OCI-LY7 (cell line): ENCODE measurements at regions not wholly inside any gene's neighbourhood (a gene's known extent, or its start where the extent isn't known, plus 50 kb on each side); places are given as distances from the start of the nearest gene placed in this dataset.

Experiments used
- BruUV-seq: library from RNA; stranded (reverse); fragments of 400-500 nt; replicated peaks from 2 replicates; lab custom pipeline; 2021; lab: Mats Ljungman, UMichigan
- CTCF ChIA-PET: fragments of 300-600 bp; sonication (Branson Sonifier 250); formaldehyde crosslinking; loops from one replicate; lab custom pipeline; 2022; ENCODE audit warnings: antibody characterized with exemption; ENCODE audit not compliant: unreplicated experiment; lab: Charles Lee
- POLR2A ChIA-PET: fragments of 300-600 bp; sonication (Branson Sonifier 250); formaldehyde crosslinking; loops from one replicate; lab custom pipeline; 2022; ENCODE audit warnings: antibody characterized with exemption; lab: Charles Lee
- DNase-seq: peaks from one replicate; pipeline ENCODE4 v3.0.0-alpha.2; 2015; ENCODE audit warnings: low spot score
- H2AFZ ChIP-seq: fragments of 200-600 bp; sonication (generic), shearing (Covaris generic); 2 replicates; pipeline ENCODE4 v1.6.1; 2014; ENCODE audit warnings: mild to moderate bottlenecking, antibody characterized with exemption, low read length, moderate library complexity
- H3K27ac ChIP-seq: fragments of 200-600 bp; sonication (generic); 2 replicates; pipeline ENCODE4 v1.5.1; 2014; ENCODE audit warnings: mixed run types, low read depth, mild to moderate bottlenecking, moderate library complexity, low read length, inconsistent platforms; ENCODE audit not compliant: poor library complexity, severe bottlenecking
- H3K36me3 ChIP-seq: fragments of 200-600 bp; sonication (generic); 2 replicates; pipeline ENCODE4 v1.6.1; 2014; ENCODE audit warnings: mild to moderate bottlenecking, antibody characterized with exemption, low read length, moderate library complexity, mixed read lengths; ENCODE audit not compliant: insufficient read depth
- H3K4me1 ChIP-seq: fragments of 200-600 bp; sonication (generic); 2 replicates; pipeline ENCODE4 v1.5.1; 2014; ENCODE audit warnings: mild to moderate bottlenecking, low read length; ENCODE audit not compliant: insufficient read depth, poor library complexity, severe bottlenecking
- H3K4me2 ChIP-seq: fragments of 200-600 bp; sonication (generic); 2 replicates; pipeline ENCODE4 v1.6.1; 2014; ENCODE audit warnings: mild to moderate bottlenecking, low read length
- H3K4me3 ChIP-seq: fragments of 200-600 bp; sonication (generic); 2 replicates; pipeline ENCODE4 v1.5.1; 2014; ENCODE audit warnings: mild to moderate bottlenecking, low read depth, low read length; ENCODE audit not compliant: poor library complexity, severe bottlenecking
- H3K79me2 ChIP-seq: fragments of 200-600 bp; sonication (generic); 2 replicates; pipeline ENCODE4 v1.6.1; 2016; ENCODE audit warnings: low read depth, mild to moderate bottlenecking, low read length, moderate library complexity, mixed read lengths; ENCODE audit not compliant: insufficient read depth
- H3K9me2 ChIP-seq: fragments of 200-600 bp; sonication (generic); 2 replicates; pipeline ENCODE4 v1.6.1; 2016; ENCODE audit warnings: mild to moderate bottlenecking, low read length, mixed read lengths; ENCODE audit not compliant: insufficient read depth
- H3K9me3 ChIP-seq: fragments of 200-600 bp; sonication (generic); 2 replicates; pipeline ENCODE4 v1.6.1; 2014; ENCODE audit warnings: mild to moderate bottlenecking, mixed run types, low read length, mixed read lengths
- H4K20me1 ChIP-seq: fragments of 200-600 bp; sonication (generic); 2 replicates; pipeline ENCODE4 v1.6.1; 2014; ENCODE audit warnings: mild to moderate bottlenecking, antibody characterized with exemption, low read length, moderate library complexity, mixed read lengths; ENCODE audit not compliant: insufficient read depth
- EZH2phosphoT487 ChIP-seq: fragments of 200-600 bp; sonication (generic); IDR thresholded peaks from 2 replicates; pipeline ENCODE4 v1.6.1; 2018; ENCODE audit warnings: low read depth, borderline replicate concordance, mild to moderate bottlenecking, mixed run types, antibody characterized with exemption, low read length, moderate library complexity, mixed read lengths
- intact Hi-C: fragments of 100-400 bp; cut with micrococcal nuclease; formaldehyde crosslinking; loops from one replicate; pipeline ENCODE4 v1.10.0; 2022; ENCODE audit not compliant: unreplicated experiment
- TF ChIP-seq, protein P1 (sequence below): fragments of 200-600 bp; sonication (generic); conservative IDR thresholded peaks from 2 replicates; pipeline ENCODE4 v1.5.1; 2014; ENCODE audit warnings: mild to moderate bottlenecking, antibody characterized with exemption, low read length, moderate library complexity, mixed read lengths

DNA sequence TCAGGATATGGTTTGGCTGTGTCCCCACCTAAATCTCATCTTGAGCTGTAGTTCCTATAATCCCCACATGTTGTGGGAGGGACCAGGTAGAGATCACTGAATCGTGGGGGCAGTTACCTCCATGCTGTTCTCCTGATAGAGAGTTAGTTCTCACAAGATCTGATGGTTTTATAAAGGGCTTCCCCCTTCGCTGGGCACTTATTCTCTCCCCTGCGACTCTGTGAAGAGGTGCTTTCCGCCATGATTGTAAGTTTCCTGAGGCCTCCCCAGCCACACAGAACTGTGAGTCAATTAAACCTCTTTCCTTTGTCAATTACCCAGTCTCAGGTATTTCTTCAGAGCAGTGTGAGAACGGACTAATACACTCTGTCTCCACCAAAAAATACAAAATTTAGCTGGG lies 291.9 kb downstream of the BCOR start:
- H3K9me3 ChIP-seq, result no peaks in the 10 kb centered on the region
- H3K79me2 ChIP-seq, result no peaks in the 10 kb centered on the region
- no peak overlapping the region for H3K4me3 ChIP-seq
- no peak for DNase-seq
- no peak overlapping the region for H3K4me2 ChIP-seq
- no peaks in the 10 kb centered on the region for H4K20me1 ChIP-seq
- ChIA-PET CTCF (no interaction called here), POLR2A (no interaction called here)
- TF ChIP-seq, protein P1, sequence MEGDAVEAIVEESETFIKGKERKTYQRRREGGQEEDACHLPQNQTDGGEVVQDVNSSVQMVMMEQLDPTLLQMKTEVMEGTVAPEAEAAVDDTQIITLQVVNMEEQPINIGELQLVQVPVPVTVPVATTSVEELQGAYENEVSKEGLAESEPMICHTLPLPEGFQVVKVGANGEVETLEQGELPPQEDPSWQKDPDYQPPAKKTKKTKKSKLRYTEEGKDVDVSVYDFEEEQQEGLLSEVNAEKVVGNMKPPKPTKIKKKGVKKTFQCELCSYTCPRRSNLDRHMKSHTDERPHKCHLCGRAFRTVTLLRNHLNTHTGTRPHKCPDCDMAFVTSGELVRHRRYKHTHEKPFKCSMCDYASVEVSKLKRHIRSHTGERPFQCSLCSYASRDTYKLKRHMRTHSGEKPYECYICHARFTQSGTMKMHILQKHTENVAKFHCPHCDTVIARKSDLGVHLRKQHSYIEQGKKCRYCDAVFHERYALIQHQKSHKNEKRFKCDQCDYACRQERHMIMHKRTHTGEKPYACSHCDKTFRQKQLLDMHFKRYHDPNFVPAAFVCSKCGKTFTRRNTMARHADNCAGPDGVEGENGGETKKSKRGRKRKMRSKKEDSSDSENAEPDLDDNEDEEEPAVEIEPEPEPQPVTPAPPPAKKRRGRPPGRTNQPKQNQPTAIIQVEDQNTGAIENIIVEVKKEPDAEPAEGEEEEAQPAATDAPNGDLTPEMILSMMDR, result no peak
- TF ChIP-seq EZH2phosphoT487, result no peak
- no peaks in the 10 kb centered on the region for H3K9me2 ChIP-seq
- H3K4me1 ChIP-seq, result no peaks in the 10 kb centered on the region
- no peak overlapping the region for H2AFZ ChIP-seq
- BruUV-seq, result no TSS peak
- H3K27ac ChIP-seq, result no peak overlapping the region
- intact Hi-C loops, result no loop called here
- H3K36me3 ChIP-seq, result no peaks in the 10 kb centered on the region

DNA sequence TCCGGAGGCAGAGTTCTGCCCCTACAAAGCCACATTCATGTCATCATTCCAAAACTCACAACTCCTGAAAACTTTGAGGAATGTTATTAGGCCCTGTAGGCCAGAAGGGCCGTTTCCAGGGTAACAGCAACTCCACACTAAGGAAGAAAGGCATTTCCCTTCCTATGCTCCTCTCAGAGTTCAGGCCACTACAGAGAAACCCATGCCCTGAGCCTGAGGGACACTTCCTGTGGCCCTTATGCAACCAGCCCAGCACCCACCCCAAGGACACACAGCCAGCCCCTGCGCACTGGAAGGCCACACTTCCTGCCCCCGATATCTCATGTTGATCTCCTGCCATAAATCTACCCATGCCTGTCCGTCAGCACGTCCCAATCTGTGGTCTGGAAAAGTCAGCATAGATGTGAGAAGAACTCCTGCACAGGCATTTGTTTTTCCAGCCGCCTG lies 289.3 kb downstream of the BCOR start:
- CTCF ChIA-PET, result no interaction called here
- H3K79me2 ChIP-seq, result no peaks in the 10 kb centered on the region
- no peaks in the 10 kb centered on the region for H3K4me1 ChIP-seq
- no peaks in the 10 kb centered on the region for H3K9me2 ChIP-seq
- no peak for TF ChIP-seq EZH2phosphoT487
- TF ChIP-seq, protein P1, result no peak
- no peak for DNase-seq
- H3K9me3 ChIP-seq, result no peaks in the 10 kb centered on the region
- intact Hi-C loops, result no loop called here
- no peaks in the 10 kb centered on the region for H4K20me1 ChIP-seq
- POLR2A ChIA-PET, result no interaction called here
- H3K4me3 ChIP-seq, result no peak overlapping the region
- H2AFZ ChIP-seq, result no peak overlapping the region
- H3K4me2 ChIP-seq, result no peak overlapping the region
- H3K36me3 ChIP-seq, result no peaks in the 10 kb centered on the region
- no TSS peak for BruUV-seq
- no peak overlapping the region for H3K27ac ChIP-seq

DNA sequence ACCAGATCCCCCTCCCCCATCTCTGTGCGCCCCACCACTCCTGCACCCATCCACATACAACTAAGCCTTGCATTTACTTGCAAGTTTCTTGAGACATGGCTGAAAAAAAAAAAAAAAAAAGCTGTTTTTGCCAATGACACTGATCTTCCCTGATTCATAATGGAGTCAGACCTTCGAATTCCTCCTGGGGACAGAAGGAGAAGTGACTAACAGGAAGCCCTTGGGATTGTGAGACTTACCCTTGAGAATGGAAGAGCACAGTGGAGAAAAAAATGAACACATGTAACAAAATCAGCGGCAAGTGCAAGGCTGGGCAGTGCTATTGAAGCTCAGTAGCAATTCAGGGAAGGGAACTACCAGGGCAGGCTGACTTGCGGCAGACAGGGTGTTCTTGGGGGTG lies 288.4 kb downstream of the BCOR start:
- no peak for DNase-seq
- Histone ChIP-seq H3K9me2 (no peaks in the 10 kb centered on the region), H3K36me3 (no peaks in the 10 kb centered on the region), H3K4me3 (no peak overlapping the region), H2AFZ (no peak overlapping the region), H3K4me2 (no peak overlapping the region), H4K20me1 (no peaks in the 10 kb centered on the region), H3K27ac (no peak overlapping the region), H3K9me3 (no peaks in the 10 kb centered on the region), H3K4me1 (peaks cover 1% of the 10 kb centered on the region), H3K79me2 (no peaks in the 10 kb centered on the region)
- POLR2A ChIA-PET, result no interaction called here
- intact Hi-C loops, result no loop called here
- TF ChIP-seq, protein P1, result no peak
- no peak for TF ChIP-seq EZH2phosphoT487
- CTCF ChIA-PET, result no interaction called here
- BruUV-seq, result no TSS peak
